ENCODE measurements at regions not wholly inside any gene's neighbourhood (a gene's known extent, or its start where the extent isn't known, plus 50 kb on each side); places are given as distances from the start of the nearest gene placed in this dataset.

DNA sequence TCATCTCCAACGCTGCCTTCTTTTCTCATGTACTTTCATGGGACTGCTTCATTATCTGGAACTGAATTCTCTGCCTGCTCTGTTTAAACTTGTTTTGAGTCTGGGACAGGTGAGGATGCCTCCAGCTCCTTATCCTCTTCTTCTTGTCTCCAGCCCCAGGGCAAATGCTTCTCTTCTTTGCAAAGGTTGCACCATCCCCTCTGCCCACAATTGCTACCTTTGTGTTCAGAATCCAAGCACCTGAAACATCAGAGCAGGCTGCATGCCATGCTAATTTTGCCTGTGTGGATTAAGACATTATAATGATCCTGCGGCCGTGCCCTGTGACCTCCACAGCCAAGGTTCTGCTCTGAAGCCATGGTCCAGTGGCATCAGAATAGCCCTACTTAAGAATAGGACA, 309.5 kb downstream of the EPHA4 start:
- ATAC-seq = no peak
- intact Hi-C loops (cut with DNase I) = no loop called here
- no peak for DNase-seq

DNA sequence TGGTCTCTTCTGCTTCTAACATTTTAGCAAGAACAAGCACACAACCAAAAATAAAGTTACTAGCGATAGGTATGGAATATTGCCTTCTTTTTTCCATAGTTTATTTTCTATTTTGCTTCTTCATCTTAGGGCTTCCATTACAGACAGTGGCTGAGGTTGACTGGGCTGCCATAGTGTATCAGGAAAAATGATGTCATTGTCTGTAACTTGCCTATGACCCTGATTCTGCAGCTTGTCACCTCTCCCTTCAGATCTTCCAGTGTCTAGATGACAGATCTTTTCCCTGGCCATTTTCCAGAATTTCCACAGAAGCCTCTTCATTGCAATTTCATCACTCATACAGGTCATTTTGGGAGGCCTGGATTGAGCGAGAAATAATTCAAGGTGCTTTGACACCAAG, 308.5 kb downstream of the EPHA4 start:
- ATAC-seq = no peak
- no peak for DNase-seq
- intact Hi-C loops (cut with DNase I) = no loop called here

DNA sequence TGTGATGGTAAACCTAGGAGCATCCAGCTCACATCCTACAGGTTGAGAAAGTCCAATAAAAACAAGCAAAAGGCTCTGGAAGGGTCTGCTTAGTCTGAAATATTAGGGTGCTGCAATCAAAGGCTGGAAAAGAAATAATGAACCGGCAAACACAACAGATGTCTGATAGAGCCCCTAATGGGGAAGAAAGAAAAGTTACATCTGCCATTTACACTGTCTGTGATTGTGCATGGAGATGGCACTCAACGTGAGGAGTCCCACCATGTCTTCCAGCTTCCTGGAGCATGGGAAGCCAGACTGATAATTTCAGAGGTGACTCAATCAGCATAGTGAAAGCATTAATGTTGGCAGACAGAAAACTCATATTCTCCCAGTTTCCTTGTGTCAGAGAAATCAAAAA, 307.8 kb downstream of the EPHA4 start:
- intact Hi-C loops (cut with DNase I) = no loop called here
- ATAC-seq = no peak

GRCh38 chr2:221267773-221268425, 304.2 kb downstream of the EPHA4 start:
- DNase-seq (no peak), ATAC-seq (no peak)
- intact Hi-C loops (cut with DNase I) = no loop called here

More for the DNA sequence above, 307.8 kb downstream of the EPHA4 start:
- DNase-seq = no peak

- intact Hi-C loops (cut with DNase I) = no loop called here
- ATAC-seq (no peak), DNase-seq (no peak)
Measured at GRCh38 chr2:221268631-221269030, 303.5 kb downstream of the EPHA4 start.

DNA sequence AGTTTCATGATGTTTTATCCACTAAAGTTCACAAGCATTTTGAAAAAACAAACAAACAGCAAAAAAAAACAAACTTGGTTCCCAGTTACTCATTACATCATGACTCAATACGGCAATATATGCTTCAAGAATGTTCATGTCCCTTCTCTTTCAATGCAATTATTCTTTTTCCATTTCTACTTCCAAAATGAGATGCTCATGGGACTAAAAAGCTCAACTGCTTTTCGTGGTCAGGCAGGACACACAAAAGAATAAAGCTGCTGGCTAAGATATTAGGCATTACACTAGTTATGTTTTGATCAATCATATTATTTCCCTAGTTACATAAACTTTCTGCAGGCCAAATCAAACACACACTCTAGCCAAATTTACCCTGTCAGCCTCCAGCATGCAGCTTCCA, 301.3 kb downstream of the EPHA4 start:
- ATAC-seq (no peak), DNase-seq (no peak)
- intact Hi-C loops (cut with DNase I) = no loop called here

GRCh38 chr2:221272729-221273128, 299.4 kb downstream of the EPHA4 start:
- ATAC-seq (no peak), DNase-seq (no peak)
- intact Hi-C loops (cut with DNase I) = no loop called here

DNA sequence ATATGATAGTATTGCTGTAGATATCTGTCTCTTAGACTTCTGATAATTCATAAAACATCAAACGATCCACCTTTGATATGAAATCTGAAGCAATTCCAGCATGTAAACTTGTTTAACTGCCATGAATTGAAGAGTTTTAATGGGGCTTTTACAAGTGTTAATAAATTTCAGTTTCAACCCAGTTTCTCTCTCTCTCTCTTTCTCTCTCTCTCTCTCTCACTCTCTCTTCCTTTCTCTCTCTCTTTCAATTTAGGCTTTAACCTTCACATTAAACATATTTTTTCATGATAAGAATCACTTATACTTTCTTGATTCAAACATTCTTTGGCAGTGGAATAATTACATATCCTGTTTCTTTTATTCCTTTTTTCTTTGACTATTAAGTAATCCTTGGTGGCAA, 296.1 kb downstream of the EPHA4 start:
- intact Hi-C loops (cut with DNase I) = no loop called here
- DNase-seq (no peak), ATAC-seq (no peak)

- DNase-seq = no peak
- no peak for ATAC-seq
- intact Hi-C loops (cut with DNase I) = no loop called here
Measured at GRCh38 chr2:221276601-221277000, 295.5 kb downstream of the EPHA4 start.

DNA sequence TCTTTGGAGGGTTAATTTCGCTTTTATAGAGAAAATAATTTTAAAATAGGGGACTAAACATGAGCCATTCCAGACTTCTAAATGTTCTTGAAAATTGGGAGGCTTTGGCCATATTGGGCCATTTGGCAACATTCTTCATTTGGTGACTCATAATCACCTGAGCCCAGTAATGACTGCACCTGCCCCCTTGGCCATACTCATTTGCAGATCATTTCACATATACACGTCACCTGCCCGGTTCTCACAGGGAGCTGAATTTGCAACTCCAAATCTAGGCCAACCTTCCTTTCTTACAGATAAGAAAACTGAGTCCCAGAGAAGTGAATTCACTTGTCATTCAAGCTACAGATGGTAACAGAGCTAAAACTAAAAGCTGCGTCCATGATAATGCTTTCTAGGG, 289.7 kb downstream of the EPHA4 start:
- no peak for ATAC-seq
- no peak for DNase-seq
- intact Hi-C loops (cut with DNase I) = no loop called here

DNA sequence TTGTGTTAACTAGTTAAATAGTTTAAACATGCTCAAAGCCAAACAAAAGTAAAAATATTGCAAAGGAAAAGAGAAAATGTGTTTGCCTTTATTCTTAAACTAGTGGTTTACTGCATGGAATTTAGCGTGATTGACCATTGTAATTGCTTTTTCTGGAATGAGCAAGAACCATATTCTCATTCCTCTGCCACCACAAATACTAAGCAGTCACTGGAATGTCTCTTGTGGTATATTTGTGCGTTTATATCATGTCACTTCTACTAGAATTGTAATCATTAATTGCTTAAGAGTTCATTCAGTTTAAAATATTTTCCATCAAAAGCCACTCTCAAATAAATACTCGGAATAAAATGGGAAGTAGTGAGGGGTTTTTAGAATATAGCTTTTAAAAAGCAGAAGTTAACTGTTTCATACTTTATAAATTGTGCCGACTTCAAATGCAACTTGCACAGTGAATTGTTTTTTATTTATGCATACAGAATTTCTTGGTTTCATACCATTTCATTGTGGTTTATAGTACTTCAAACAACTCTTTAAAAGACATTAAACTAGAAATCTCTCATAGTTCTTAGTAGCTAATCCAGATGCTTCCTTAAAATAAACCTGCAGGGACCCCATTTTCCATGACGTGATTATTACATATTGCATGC, 288.1 kb downstream of the EPHA4 start:
- no peak for DNase-seq
- intact Hi-C loops (cut with DNase I) = no loop called here
- no peak for ATAC-seq

DNA sequence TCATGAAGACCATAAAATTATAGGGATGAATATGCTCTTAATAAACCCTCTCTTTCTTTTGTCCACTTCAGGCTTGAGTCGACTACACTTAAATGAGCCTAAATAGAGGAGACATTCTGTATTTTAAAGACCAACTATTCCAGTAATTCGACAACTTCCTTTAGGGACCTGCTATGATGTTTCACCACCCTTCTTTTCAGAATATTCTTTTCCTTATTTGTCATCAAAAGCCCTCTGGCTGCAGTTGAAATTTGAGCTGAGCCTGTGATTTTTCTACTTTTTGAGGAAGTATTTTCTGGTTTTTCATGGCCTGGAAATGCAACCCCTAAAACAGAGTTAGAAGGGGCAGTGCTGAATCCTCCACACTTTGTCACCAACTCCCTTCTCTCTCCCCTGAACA, 287.0 kb downstream of the EPHA4 start:
- DNase-seq = no peak
- intact Hi-C loops (cut with DNase I) = no loop called here
- no peak for ATAC-seq

- ATAC-seq (no peak), DNase-seq (no peak)
- intact Hi-C loops (cut with DNase I) = no loop called here
Measured at GRCh38 chr2:221286406-221286805, 285.7 kb downstream of the EPHA4 start.

GRCh38 chr2:221289389-221289788, 282.7 kb downstream of the EPHA4 start:
- DNase-seq = no peak
- intact Hi-C loops (cut with DNase I) = no loop called here
- no peak for ATAC-seq

- no peak for DNase-seq
- no peak for ATAC-seq
- intact Hi-C loops (cut with DNase I) = no loop called here
Measured at GRCh38 chr2:221289846-221290245, 282.3 kb downstream of the EPHA4 start.

- peak; percentile 44 to 68 for ATAC-seq
- intact Hi-C loops (cut with DNase I) = no loop called here
Measured at GRCh38 chr2:221293949-221294742, 278.0 kb downstream of the EPHA4 start.

DNA sequence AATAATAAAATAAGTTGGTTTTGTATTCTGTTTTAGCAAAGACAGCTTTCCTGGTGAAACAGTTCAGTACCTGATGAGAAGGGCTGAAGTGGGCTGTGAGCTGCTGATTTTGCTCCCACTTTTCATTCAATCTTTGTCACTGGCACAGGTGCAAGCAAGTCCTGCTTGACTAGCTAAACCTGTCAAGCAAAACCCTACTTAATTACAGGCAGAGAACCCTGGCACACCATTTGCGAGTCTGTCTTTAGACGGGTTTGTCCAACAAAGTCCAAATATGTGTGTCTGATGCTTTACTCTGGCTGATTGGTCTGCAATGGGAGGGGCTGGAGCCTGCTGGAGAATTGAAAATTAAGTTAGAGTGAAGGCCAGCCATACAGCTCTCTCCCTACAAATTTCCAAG, 267.2 kb downstream of the EPHA4 start:
- intact Hi-C loops (cut with DNase I) = no loop called here
- no peak for ATAC-seq
- DNase-seq = no peak

More at GRCh38 chr2:221293949-221294742, 278.0 kb downstream of the EPHA4 start:
- no peak for DNase-seq

GRCh38 chr2:221308507-221309066, 263.5 kb downstream of the EPHA4 start:
- DNase-seq = no peak
- intact Hi-C loops (cut with DNase I) = no loop called here
- no peak for ATAC-seq

DNA sequence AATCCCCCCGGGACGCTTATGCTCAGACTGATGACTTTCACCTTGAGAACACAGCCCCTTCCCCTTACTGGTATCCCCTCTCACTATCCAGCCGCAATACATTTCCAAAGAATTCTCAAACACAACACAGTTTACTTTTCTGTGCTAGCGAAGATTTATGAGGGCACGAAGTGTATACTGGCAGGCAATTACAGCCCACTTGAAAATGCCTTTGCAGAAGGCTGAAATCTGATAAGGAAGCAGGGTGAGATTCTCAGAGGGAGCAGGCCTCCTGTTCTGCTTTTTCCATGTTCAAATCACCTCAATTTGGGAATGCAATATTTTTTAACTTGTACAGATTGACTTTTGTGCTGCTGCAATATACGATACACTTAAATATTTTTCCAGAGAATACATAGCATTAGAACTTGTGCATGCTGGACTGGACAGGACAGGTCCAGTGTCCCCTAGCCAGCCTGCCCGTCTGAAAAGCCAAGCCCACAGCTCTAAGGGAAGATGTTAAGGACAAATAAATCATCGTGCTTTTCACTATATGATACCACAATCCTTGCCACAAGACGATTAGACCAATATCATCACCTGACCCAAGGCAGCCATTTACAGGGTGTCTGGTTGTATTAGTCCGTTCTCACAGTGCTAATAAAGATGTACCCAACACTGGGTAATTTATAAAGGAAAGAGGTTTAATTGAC, 262.1 kb downstream of the EPHA4 start:
- intact Hi-C loops (cut with DNase I) = no loop called here
- no peak for ATAC-seq
- DNase-seq = no peak

GRCh38 chr2:221310730-221311129, 261.4 kb downstream of the EPHA4 start:
- ATAC-seq (no peak), DNase-seq (no peak)
- intact Hi-C loops (cut with DNase I) = no loop called here
